ENCODE measurements at regions not wholly inside any gene's neighbourhood (a gene's known extent, or its start where the extent isn't known, plus 50 kb on each side); places are given as distances from the start of the nearest gene placed in this dataset.

- no peaks in the 10 kb centered on the region for H3K79me2 ChIP-seq (ENCODE audit: insufficient read depth, low read length)
- no peak overlapping the region for H2BK12ac ChIP-seq (ENCODE audit: insufficient read length, low read depth, low read length)
- no peak overlapping the region for H3K4ac ChIP-seq (ENCODE audit: low read depth, low read length)
- H3K4me3 Mint-ChIP-seq, result no peak overlapping the region
- H3K79me1 ChIP-seq (ENCODE audit: insufficient read depth, low read depth, low read length, poor library complexity, severe bottlenecking), result no peaks in the 10 kb centered on the region
- H4K91ac ChIP-seq (ENCODE audit: insufficient read length, low read depth, low read length), result no peak overlapping the region
- peaks cover 4 to 7% of the 10 kb centered on the region in 2 experiments; a peak in 4 of 5 replicates for H3K9me3 Mint-ChIP-seq
- peaks cover 7% of the 10 kb centered on the region for H3K4me1 ChIP-seq (ENCODE audit: insufficient read depth, low read length)
- no CpG with 5 or more reads among the region's 1 CpG for WGBS (ENCODE audit: extremely low coverage, insufficient read length, low lambda C conversion rate)
- peaks cover 25 to 38% of the 10 kb centered on the region in 2 experiments for H3K4me1 Mint-ChIP-seq
- H2BK5ac ChIP-seq (ENCODE audit: insufficient read length, low read length), result no peak overlapping the region
- H3K23me2 ChIP-seq (ENCODE audit: insufficient read length, low read depth, low read length, poor library complexity, severe bottlenecking), result no peaks in the 10 kb centered on the region
- no peak overlapping the region for H2BK20ac ChIP-seq (ENCODE audit: low read depth, low read length, poor library complexity, severe bottlenecking)
- no peak overlapping the region for H4K8ac ChIP-seq (replicated peaks; ENCODE audit: insufficient read length, low read depth, low read length)
- no peak overlapping the region for H2AFZ ChIP-seq (ENCODE audit: low read length)
- no peaks in the 10 kb centered on the region; the same call in 1 of the 2 replicates for H3K27me3 Mint-ChIP-seq (ENCODE audit: low read depth)
- no peak for DNase-seq
- H3K36me3 Mint-ChIP-seq (ENCODE audit: insufficient read depth in 1 of 3, low read depth in 3 of 3), result peaks cover 0 to 4% (median 0%) of the 10 kb centered on the region in 3 experiments; a peak in 2 of 7 replicates
- H3K27ac Mint-ChIP-seq, result no peak overlapping the region
- no peak overlapping the region for H3K27ac ChIP-seq (ENCODE audit: insufficient read length, low read depth, low read length)
- no peak overlapping the region for H3K18ac ChIP-seq (ENCODE audit: insufficient read length, low read depth, low read length)
- H3K56ac ChIP-seq (ENCODE audit: insufficient read length, low read depth, low read length), result no peak overlapping the region
- H4K5ac ChIP-seq (ENCODE audit: insufficient read length, low read depth, low read length), result no peak overlapping the region
- H3T11ph ChIP-seq (ENCODE audit: low read length), result no peak overlapping the region
- H3K9me3 ChIP-seq (ENCODE audit: control insufficient read depth, low read depth, low read length), result no peaks in the 10 kb centered on the region
- no peak overlapping the region for H3K14ac ChIP-seq (ENCODE audit: insufficient read depth, low read length)
- H3K4me2 ChIP-seq (ENCODE audit: insufficient read depth, insufficient read length, low read length), result no peak overlapping the region
- no peak for TF ChIP-seq CTCF (conservative IDR thresholded peaks at IDR 0.05)
- no peak overlapping the region for H2BK15ac ChIP-seq (ENCODE audit: low read depth, low read length)
- no peak overlapping the region for H3K23ac ChIP-seq (ENCODE audit: insufficient read length, low read depth, low read length)
- no peaks in the 10 kb centered on the region for H3K27me3 ChIP-seq (ENCODE audit: insufficient read depth, low read length)
- no peak overlapping the region for H2AK5ac ChIP-seq (ENCODE audit: insufficient read length, low read length)
- no peak overlapping the region for H3K9ac ChIP-seq (ENCODE audit: extremely low read depth, insufficient read length, low read length)
- H2BK120ac ChIP-seq (ENCODE audit: low read depth, low read length, poor library complexity, severe bottlenecking), result no peak overlapping the region
- no peaks in the 10 kb centered on the region for H4K20me1 ChIP-seq (ENCODE audit: control insufficient read depth, insufficient read depth, insufficient read length)
These were observed 311.9 kb downstream of the MAN2A1 start for GRCh38 chr5:110001648-110002047.

Data from H9 (cell line).